IMR-90 (cell line): ENCODE measurements at regions not wholly inside any gene's neighbourhood (a gene's known extent, or its start where the extent isn't known, plus 50 kb on each side); places are given as distances from the start of the nearest gene placed in this dataset.

Source experiments
- POLR2A ChIP-seq: IDR thresholded peaks from 2 replicates; pipeline ENCODE4 v1.6.1; 2012; ENCODE audit warnings: mild to moderate bottlenecking, low read depth, low read length
- RCOR1 ChIP-seq: IDR thresholded peaks from 2 replicates; pipeline ENCODE4 v1.6.1; 2012; ENCODE audit warnings: mild to moderate bottlenecking, low read length, improper control_type of control experiment; ENCODE audit not compliant: insufficient replicate concordance
- TF ChIP-seq, protein P1 (sequence below): conservative IDR thresholded peaks from 2 replicates; pipeline ENCODE4 v1.5.1; 2012; ENCODE audit warnings: mild to moderate bottlenecking, low read depth, low read length, improper control_type of control experiment

DNA sequence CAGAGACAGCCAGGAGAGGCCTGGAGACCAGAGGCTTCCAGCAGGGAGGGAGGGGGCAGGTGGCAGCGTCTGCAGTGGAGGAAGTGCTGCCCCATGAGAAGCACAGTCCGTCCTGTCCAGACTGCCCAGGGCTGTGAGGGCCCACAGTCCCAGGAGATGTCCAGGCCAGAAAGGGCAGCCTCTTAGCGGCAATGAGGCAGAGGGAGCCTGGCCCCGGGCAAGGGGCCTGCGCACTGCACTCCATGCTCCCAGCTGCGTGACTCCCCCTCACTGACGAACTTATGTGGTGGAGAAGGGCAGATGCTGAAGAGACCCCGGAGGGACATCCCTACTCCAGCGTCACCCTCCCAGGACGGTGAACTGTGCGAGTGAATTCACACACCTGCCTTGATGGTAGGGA lies 115.3 kb downstream of the SOX1 start:
- TF ChIP-seq, protein P1, sequence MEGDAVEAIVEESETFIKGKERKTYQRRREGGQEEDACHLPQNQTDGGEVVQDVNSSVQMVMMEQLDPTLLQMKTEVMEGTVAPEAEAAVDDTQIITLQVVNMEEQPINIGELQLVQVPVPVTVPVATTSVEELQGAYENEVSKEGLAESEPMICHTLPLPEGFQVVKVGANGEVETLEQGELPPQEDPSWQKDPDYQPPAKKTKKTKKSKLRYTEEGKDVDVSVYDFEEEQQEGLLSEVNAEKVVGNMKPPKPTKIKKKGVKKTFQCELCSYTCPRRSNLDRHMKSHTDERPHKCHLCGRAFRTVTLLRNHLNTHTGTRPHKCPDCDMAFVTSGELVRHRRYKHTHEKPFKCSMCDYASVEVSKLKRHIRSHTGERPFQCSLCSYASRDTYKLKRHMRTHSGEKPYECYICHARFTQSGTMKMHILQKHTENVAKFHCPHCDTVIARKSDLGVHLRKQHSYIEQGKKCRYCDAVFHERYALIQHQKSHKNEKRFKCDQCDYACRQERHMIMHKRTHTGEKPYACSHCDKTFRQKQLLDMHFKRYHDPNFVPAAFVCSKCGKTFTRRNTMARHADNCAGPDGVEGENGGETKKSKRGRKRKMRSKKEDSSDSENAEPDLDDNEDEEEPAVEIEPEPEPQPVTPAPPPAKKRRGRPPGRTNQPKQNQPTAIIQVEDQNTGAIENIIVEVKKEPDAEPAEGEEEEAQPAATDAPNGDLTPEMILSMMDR: no peak
- TF ChIP-seq RCOR1 (no peak), POLR2A (no peak)
